ENCODE measurements at regions not wholly inside any gene's neighbourhood (a gene's known extent, or its start where the extent isn't known, plus 50 kb on each side); places are given as distances from the start of the nearest gene placed in this dataset.

DNA sequence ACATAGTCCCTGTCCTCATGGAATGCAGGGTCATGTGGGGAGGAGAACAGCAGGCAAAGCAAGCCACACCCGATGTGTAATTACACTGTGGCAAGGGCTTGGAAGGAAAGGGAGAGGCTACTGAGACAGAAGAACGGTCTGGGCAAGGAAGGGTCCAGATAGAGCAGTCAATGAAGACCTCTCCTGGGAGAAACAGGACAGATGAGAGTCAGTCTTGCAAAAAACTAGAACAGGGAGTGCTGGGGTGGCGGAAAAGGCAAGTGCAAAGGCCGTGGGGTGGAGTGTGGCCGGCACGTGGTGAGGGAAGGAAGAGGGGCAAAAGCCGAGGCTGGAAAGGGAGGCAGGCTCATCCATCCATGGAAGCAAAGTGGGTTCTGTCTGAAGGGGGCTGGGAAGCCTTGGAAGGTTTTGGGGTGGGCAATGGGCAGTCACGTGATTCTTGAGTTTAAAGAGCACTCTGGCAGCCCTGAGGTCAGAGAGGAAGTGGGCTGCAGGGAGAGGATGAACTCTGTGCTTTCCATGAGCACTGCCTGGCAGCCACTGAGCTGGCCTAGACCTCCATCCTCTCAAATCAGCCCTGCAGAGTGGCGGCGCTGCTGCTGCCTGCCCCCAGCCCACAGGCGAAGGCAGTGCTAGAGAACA lies 182.2 kb downstream of the INHBB start (continued):
- TF ChIP-seq MZF1 (CRISPR knock-in tag; IDR thresholded peaks at IDR 0.05; ENCODE audit: borderline replicate concordance) = no peak
- peak; percentile 86 for TF ChIP-seq ZFP90 (CRISPR knock-in tag; IDR thresholded peaks at IDR 0.05; ENCODE audit: borderline replicate concordance)
- TF ChIP-seq ZIK1 (CRISPR knock-in tag; IDR thresholded peaks at IDR 0.05; ENCODE audit: borderline replicate concordance, low read depth) = peak; percentile 67; the same call in 1 of the 2 replicates
- no peak for TF ChIP-seq GTF3A (CRISPR knock-in tag; conservative IDR thresholded peaks at IDR 0.05)
- 0 out of 4 replicates have a peak, but pooled peaks of 1 of the 2 experiments have one; percentile 47 for TF ChIP-seq POLR2A (IDR thresholded peaks at IDR 0.05; ENCODE audit: insufficient read depth in 1 of 2, low read depth in 2 of 2, low read length in 2 of 2)
- TF ChIP-seq ZNF615 (CRISPR knock-in tag; IDR thresholded peaks at IDR 0.05; ENCODE audit: borderline replicate concordance) = no peak
- 0 out of 4 replicates have a peak, but pooled peaks have one; percentile 49 to 86 for TF ChIP-seq KLF16 (CRISPR knock-in tag; IDR thresholded peaks at IDR 0.05)
- no peak for TF ChIP-seq RFXANK (CRISPR knock-in tag; IDR thresholded peaks at IDR 0.05)
- TF ChIP-seq CHD4 (IDR thresholded peaks at IDR 0.05; ENCODE audit: borderline replicate concordance, low read length) = 0 out of 2 replicates have a peak, but pooled peaks have one; percentile 68
- no peak for TF ChIP-seq ZNF143 (CRISPR knock-in tag; IDR thresholded peaks at IDR 0.05)
- peak; percentile 93; the same call in 1 of the 2 replicates for TF ChIP-seq ZBTB7B (CRISPR knock-in tag; IDR thresholded peaks at IDR 0.05)
- TF ChIP-seq ONECUT2 (CRISPR knock-in tag; IDR thresholded peaks at IDR 0.05) = no peak
- peak; percentile 83; the same call in 1 of the 2 replicates for TF ChIP-seq ZNF546 (CRISPR knock-in tag; conservative IDR thresholded peaks at IDR 0.05)
- TF ChIP-seq, protein P1, sequence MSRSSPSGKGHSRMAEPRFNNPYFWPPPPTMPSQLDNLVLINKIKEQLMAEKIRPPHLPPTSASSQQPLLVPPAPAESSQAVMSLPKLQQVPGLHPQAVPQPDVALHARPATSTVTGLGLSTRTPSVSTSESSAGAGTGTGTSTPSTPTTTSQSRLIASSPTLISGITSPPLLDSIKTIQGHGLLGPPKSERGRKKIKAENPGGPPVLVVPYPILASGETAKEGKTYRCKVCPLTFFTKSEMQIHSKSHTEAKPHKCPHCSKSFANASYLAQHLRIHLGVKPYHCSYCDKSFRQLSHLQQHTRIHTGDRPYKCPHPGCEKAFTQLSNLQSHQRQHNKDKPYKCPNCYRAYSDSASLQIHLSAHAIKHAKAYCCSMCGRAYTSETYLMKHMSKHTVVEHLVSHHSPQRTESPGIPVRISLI (CRISPR knock-in tag; IDR thresholded peaks at IDR 0.05; ENCODE audit: borderline replicate concordance) = 0 out of 2 replicates have a peak, but pooled peaks have one; percentile 45
- peak; percentile 20; the same call in 1 of the 2 replicates for TF ChIP-seq CEBPG (CRISPR knock-in tag; IDR thresholded peaks at IDR 0.05)
- TF ChIP-seq, protein P2, sequence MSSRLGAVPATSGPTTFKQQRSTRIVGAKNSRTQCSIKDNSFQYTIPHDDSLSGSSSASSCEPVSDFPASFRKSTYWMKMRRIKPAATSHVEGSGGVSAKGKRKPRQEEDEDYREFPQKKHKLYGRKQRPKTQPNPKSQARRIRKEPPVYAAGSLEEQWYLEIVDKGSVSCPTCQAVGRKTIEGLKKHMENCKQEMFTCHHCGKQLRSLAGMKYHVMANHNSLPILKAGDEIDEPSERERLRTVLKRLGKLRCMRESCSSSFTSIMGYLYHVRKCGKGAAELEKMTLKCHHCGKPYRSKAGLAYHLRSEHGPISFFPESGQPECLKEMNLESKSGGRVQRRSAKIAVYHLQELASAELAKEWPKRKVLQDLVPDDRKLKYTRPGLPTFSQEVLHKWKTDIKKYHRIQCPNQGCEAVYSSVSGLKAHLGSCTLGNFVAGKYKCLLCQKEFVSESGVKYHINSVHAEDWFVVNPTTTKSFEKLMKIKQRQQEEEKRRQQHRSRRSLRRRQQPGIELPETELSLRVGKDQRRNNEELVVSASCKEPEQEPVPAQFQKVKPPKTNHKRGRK (CRISPR knock-in tag; IDR thresholded peaks at IDR 0.05) = no peak; the same call in none of the 2 replicates
- TF ChIP-seq, protein P3, sequence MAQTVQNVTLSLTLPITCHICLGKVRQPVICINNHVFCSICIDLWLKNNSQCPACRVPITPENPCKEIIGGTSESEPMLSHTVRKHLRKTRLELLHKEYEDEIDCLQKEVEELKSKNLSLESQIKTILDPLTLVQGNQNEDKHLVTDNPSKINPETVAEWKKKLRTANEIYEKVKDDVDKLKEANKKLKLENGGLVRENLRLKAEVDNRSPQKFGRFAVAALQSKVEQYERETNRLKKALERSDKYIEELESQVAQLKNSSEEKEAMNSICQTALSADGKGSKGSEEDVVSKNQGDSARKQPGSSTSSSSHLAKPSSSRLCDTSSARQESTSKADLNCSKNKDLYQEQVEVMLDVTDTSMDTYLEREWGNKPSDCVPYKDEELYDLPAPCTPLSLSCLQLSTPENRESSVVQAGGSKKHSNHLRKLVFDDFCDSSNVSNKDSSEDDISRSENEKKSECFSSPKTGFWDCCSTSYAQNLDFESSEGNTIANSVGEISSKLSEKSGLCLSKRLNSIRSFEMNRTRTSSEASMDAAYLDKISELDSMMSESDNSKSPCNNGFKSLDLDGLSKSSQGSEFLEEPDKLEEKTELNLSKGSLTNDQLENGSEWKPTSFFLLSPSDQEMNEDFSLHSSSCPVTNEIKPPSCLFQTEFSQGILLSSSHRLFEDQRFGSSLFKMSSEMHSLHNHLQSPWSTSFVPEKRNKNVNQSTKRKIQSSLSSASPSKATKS (CRISPR knock-in tag; IDR thresholded peaks at IDR 0.05) = no peak
- peak; percentile 83; the same call in 1 of the 2 replicates for TF ChIP-seq ZNF564 (CRISPR knock-in tag; IDR thresholded peaks at IDR 0.05)
- no peak; the same call in 1 of the 2 replicates for TF ChIP-seq ZNF253 (CRISPR knock-in tag; IDR thresholded peaks at IDR 0.05; ENCODE audit: borderline replicate concordance)
- no peak for TF ChIP-seq ZBTB21 (CRISPR knock-in tag; IDR thresholded peaks at IDR 0.05)
- no peak for TF ChIP-seq HNRNPLL (IDR thresholded peaks at IDR 0.05; ENCODE audit: low read depth, low read length, poor library complexity, severe bottlenecking)
- peak; percentile 74 for TF ChIP-seq ZSCAN25 (CRISPR knock-in tag; IDR thresholded peaks at IDR 0.05)
- peak; percentile 38; the same call in 1 of the 2 replicates for TF ChIP-seq TAF1 (CRISPR knock-in tag; IDR thresholded peaks at IDR 0.05)
- TF ChIP-seq CENPT (CRISPR knock-in tag; IDR thresholded peaks at IDR 0.05; ENCODE audit: low read depth) = no peak; the same call in 1 of the 2 replicates
- no peak for TF ChIP-seq ZNF75D (CRISPR knock-in tag; IDR thresholded peaks at IDR 0.05; ENCODE audit: borderline replicate concordance)
- TF ChIP-seq ZNF709 (CRISPR knock-in tag; IDR thresholded peaks at IDR 0.05) = peak; percentile 97
